ENCODE measurements at regions not wholly inside any gene's neighbourhood (a gene's known extent, or its start where the extent isn't known, plus 50 kb on each side); places are given as distances from the start of the nearest gene placed in this dataset.

DNA sequence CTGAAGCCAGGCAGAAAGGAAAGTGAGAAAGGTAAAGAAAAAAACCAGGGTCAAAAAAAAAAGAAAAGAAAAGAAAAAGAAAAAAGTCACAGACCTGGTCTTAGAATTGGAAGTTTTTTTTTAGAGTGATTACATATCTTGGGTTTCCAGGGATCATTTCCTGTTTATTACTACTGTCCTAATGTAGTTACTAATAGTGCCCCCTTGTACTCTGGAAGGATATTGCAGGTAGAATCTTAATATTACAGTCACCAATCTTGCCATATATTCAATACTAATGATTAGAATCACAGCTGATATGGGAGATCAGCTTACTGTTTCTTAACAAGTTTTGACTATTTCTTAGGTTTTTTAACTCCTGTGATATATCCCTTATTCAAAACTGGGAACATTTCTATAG lies 543.2 kb upstream of the CDH6 start:
- TF ChIP-seq CTCF (IDR thresholded peaks at IDR 0.05): no peak
- TF ChIP-seq POLR2A (IDR thresholded peaks at IDR 0.05): no peak

All from body of pancreas (tissue), 4 donors.